ENCODE measurements at regions not wholly inside any gene's neighbourhood (a gene's known extent, or its start where the extent isn't known, plus 50 kb on each side); places are given as distances from the start of the nearest gene placed in this dataset.

GRCh38 chr7:82567841-82568240 lies 124.3 kb upstream of the CACNA2D1 start:
- DNase-seq (ENCODE audit: low spot score): no peak
- TF ChIP-seq CTCF (IDR thresholded peaks at IDR 0.05): no peak
- ATAC-seq (ENCODE audit: low FRiP score): no peak

- DNase-seq (ENCODE audit: low spot score): no peak
- no peak for TF ChIP-seq CTCF (IDR thresholded peaks at IDR 0.05)
- no peak for ATAC-seq (ENCODE audit: low FRiP score)
Observed at GRCh38 chr7:82567356-82567755, 123.8 kb upstream of the CACNA2D1 start.

GRCh38 chr7:82566752-82567151 lies 123.2 kb upstream of the CACNA2D1 start:
- no peak for TF ChIP-seq CTCF (IDR thresholded peaks at IDR 0.05)
- DNase-seq (ENCODE audit: low spot score) (no peak), ATAC-seq (ENCODE audit: low FRiP score) (no peak)

GRCh38 chr7:82562716-82563404 lies 119.3 kb upstream of the CACNA2D1 start:
- no peak for ATAC-seq (ENCODE audit: low FRiP score)
- no peak for TF ChIP-seq CTCF (IDR thresholded peaks at IDR 0.05)
- no peak for DNase-seq (ENCODE audit: low spot score)

- TF ChIP-seq CTCF (IDR thresholded peaks at IDR 0.05): no peak
- DNase-seq (ENCODE audit: low spot score) (no peak), ATAC-seq (ENCODE audit: low FRiP score) (no peak)
Observed at GRCh38 chr7:82559193-82559805, 115.7 kb upstream of the CACNA2D1 start.

GRCh38 chr7:82549616-82550285 lies 106.2 kb upstream of the CACNA2D1 start:
- TF ChIP-seq CTCF (IDR thresholded peaks at IDR 0.05): no peak
- DNase-seq (ENCODE audit: low spot score) (no peak), ATAC-seq (ENCODE audit: low FRiP score) (no peak)

Measured in omental fat pad (tissue), 3 donors.